Neural cell (in vitro differentiated cells): ENCODE measurements at regions not wholly inside any gene's neighbourhood (a gene's known extent, or its start where the extent isn't known, plus 50 kb on each side); places are given as distances from the start of the nearest gene placed in this dataset.

ENCODE experiments used
- H2AFZ ChIP-seq: fragments of 200-600, 300-800 bp; sonication (generic), shearing (Covaris generic); 2 replicates; pipeline ENCODE4 v1.6.0; 2014; ENCODE audit warnings: low read depth, mild to moderate bottlenecking, antibody characterized with exemption, low read length, moderate library complexity
- H3F3A ChIP-seq: fragments of 200-600 bp; shearing (Covaris generic); 2 replicates; pipeline ENCODE4 v1.6.1; 2016; ENCODE audit warnings: mild to moderate bottlenecking, moderate library complexity, mixed read lengths, antibody characterized with exemption, low read length; ENCODE audit not compliant: insufficient read depth, poor library complexity, severe bottlenecking
- H3K27ac ChIP-seq: fragments of 200-600, 300-800 bp; sonication (generic), shearing (Covaris generic); 2 replicates; pipeline ENCODE4 v1.5.1; 2014; ENCODE audit warnings: mild to moderate bottlenecking, low read length, moderate library complexity
- H3K27me3 ChIP-seq: fragments of 300-800, 200-600 bp; sonication (generic), shearing (Covaris generic); 2 replicates; pipeline ENCODE4 v1.6.0; 2014; ENCODE audit warnings: mild to moderate bottlenecking, low read depth, low read length, moderate library complexity; ENCODE audit not compliant: insufficient read depth
- H3K36me3 ChIP-seq: fragments of 300-800, 200-600 bp; sonication (generic), shearing (Covaris generic); 2 replicates; pipeline ENCODE4 v1.5.1; 2014; ENCODE audit warnings: mild to moderate bottlenecking, antibody characterized with exemption, low read length, moderate library complexity; ENCODE audit not compliant: insufficient read depth
- H3K4me2 ChIP-seq: fragments of 300-800, 200-600 bp; sonication (generic), shearing (Covaris generic); 2 replicates; pipeline ENCODE4 v1.6.0; 2014; ENCODE audit warnings: mild to moderate bottlenecking, low read length
- H3K4me3 ChIP-seq: fragments of 300-800, 200-600 bp; sonication (generic), shearing (Covaris generic); 2 replicates; pipeline ENCODE4 v1.5.1; 2014; ENCODE audit warnings: mild to moderate bottlenecking, low read length, moderate library complexity
- H3K79me2 ChIP-seq: fragments of 200-600 bp; shearing (Covaris generic); replicated peaks from 2 replicates; pipeline ENCODE4 v1.6.0; 2014; ENCODE audit warnings: mild to moderate bottlenecking, low read length, moderate library complexity; ENCODE audit not compliant: insufficient read depth
- H3K9ac ChIP-seq: fragments of 300-800, 200-600 bp; sonication (generic), shearing (Covaris generic); 2 replicates; pipeline ENCODE4 v1.6.1; 2016; ENCODE audit warnings: mild to moderate bottlenecking, low read length, mixed read lengths
- H3K9me2 ChIP-seq: fragments of 200-600 bp; shearing (Covaris generic); 2 replicates; pipeline ENCODE4 v1.6.1; 2016; ENCODE audit warnings: mild to moderate bottlenecking, low read length, mixed read lengths; ENCODE audit not compliant: insufficient read depth
- H3K9me3 ChIP-seq: fragments of 200-600, 300-800 bp; sonication (generic), shearing (Covaris generic); 2 replicates; pipeline ENCODE4 v1.6.1; 2016; ENCODE audit warnings: mild to moderate bottlenecking, mixed run types, low read length, moderate library complexity, mixed read lengths
- H4K20me1 ChIP-seq: fragments of 200-600 bp; shearing (Covaris generic); 2 replicates; pipeline ENCODE4 v1.6.1; 2016; ENCODE audit warnings: mild to moderate bottlenecking, mixed run types; ENCODE audit not compliant: insufficient read depth
- CTCF ChIP-seq: fragments of 450-650 bp; IDR thresholded peaks from 2 replicates; pipeline ENCODE4 v1.5.1; 2014; ENCODE audit warnings: antibody characterized with exemption, mild to moderate bottlenecking, moderate library complexity; ENCODE audit not compliant: poor library complexity, severe bottlenecking
- EP300 ChIP-seq: fragments of 450-650 bp; conservative IDR thresholded peaks from 2 replicates; pipeline ENCODE4 v1.6.1; 2014; ENCODE audit warnings: antibody characterized with exemption, mild to moderate bottlenecking, moderate library complexity; ENCODE audit not compliant: poor library complexity, severe bottlenecking
- EZH2 ChIP-seq: fragments of 200-600, 300-800 bp; shearing (Covaris generic), sonication (generic); IDR thresholded peaks from 2 replicates; pipeline ENCODE4 v1.6.1; 2014; ENCODE audit warnings: antibody characterized with exemption, low read length, borderline replicate concordance, mild to moderate bottlenecking; ENCODE audit not compliant: insufficient read depth, poor library complexity, severe bottlenecking
- MXI1 ChIP-seq: fragments of 450-650 bp; conservative IDR thresholded peaks from 2 replicates; pipeline ENCODE4 v1.6.1; 2014; ENCODE audit warnings: antibody characterized with exemption, mild to moderate bottlenecking; ENCODE audit not compliant: poor library complexity, severe bottlenecking
- POLR2AphosphoS5 ChIP-seq: IDR thresholded peaks from 2 replicates; pipeline ENCODE4 v1.6.1; 2012
- RAD21 ChIP-seq: fragments of 450-650 bp; conservative IDR thresholded peaks from 2 replicates; pipeline ENCODE4 v1.6.1; 2014; ENCODE audit warnings: antibody characterized with exemption, mild to moderate bottlenecking, moderate library complexity
- REST ChIP-seq: IDR thresholded peaks from 2 replicates; pipeline ENCODE4 v1.6.1; 2012; ENCODE audit warnings: borderline replicate concordance
- SMC3 ChIP-seq: fragments of 450-650 bp; conservative IDR thresholded peaks from 2 replicates; pipeline ENCODE4 v1.6.1; 2014; ENCODE audit warnings: antibody characterized with exemption, mild to moderate bottlenecking, moderate library complexity; ENCODE audit not compliant: poor library complexity
- TAF1 ChIP-seq: IDR thresholded peaks from 2 replicates; pipeline ENCODE4 v1.6.1; 2012; ENCODE audit warnings: low read depth

GRCh38 chr9:108411632-108412031 lies 444.2 kb downstream of the ACTL7B start:
- Histone ChIP-seq H4K20me1 (no peaks in the 10 kb centered on the region), H3K4me3 (no peak overlapping the region), H3K36me3 (no peaks in the 10 kb centered on the region), H3K79me2 (no peaks in the 10 kb centered on the region), H2AFZ (no peak overlapping the region), H3K27ac (no peak overlapping the region), H3K4me2 (no peak overlapping the region), H3K27me3 (no peaks in the 10 kb centered on the region), H3F3A (no peaks in the 10 kb centered on the region), H3K9ac (no peak overlapping the region), H3K9me3 (no peaks in the 10 kb centered on the region), H3K9me2 (no peaks in the 10 kb centered on the region)
- no peak for TF ChIP-seq CTCF
- TF ChIP-seq EP300: no peak
- TF ChIP-seq SMC3: no peak
- no peak for TF ChIP-seq RAD21
- no peak for TF ChIP-seq POLR2AphosphoS5
- TF ChIP-seq REST: no peak
- no peak for TF ChIP-seq MXI1
- no peak for TF ChIP-seq EZH2
- no peak for TF ChIP-seq TAF1

- Histone ChIP-seq H3K27ac (no peak overlapping the region), H3K4me2 (no peak overlapping the region), H3K9me3 (no peaks in the 10 kb centered on the region), H3K4me3 (no peak overlapping the region), H3F3A (no peaks in the 10 kb centered on the region), H2AFZ (no peak overlapping the region), H3K9me2 (no peaks in the 10 kb centered on the region), H4K20me1 (no peaks in the 10 kb centered on the region), H3K36me3 (no peaks in the 10 kb centered on the region), H3K9ac (no peak overlapping the region), H3K79me2 (no peaks in the 10 kb centered on the region), H3K27me3 (no peaks in the 10 kb centered on the region)
- TF ChIP-seq RAD21 (peak; percentile 14), MXI1 (no peak), CTCF (no peak)
Measured at GRCh38 chr9:108410161-108410560, 445.6 kb downstream of the ACTL7B start.
